ENCODE measurements at regions not wholly inside any gene's neighbourhood (a gene's known extent, or its start where the extent isn't known, plus 50 kb on each side); places are given as distances from the start of the nearest gene placed in this dataset.

DNA sequence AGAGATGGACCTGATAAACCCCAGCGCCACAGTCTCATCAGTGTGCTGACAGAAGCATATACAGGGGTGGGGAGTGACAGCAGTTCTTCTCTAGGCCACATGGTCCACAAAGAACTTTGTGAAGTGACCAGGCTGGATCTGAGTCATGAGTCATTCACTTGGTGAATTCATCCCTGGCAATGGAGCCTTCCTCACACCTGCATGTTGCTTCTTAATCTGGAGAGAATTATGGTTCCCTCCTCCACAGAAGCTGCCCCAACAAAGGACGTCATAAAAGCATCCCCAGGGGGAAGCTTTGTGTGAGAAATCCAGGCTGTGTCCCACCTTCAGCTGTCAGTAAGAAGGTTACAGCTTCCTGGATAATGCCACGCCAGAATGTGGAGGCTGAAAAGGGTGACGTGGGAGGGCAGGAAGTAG is 215.6 kb upstream of the MAF start:
- peaks cover 3% of the 10 kb centered on the region for H3K27me3 Mint-ChIP-seq (ENCODE audit: unreplicated experiment)
- no peak for TF ChIP-seq CTCF (IDR thresholded peaks at IDR 0.05)
- H3K9me3 Mint-ChIP-seq (ENCODE audit: unreplicated experiment): no peaks in the 10 kb centered on the region
- no peak overlapping the region for H3K4me3 Mint-ChIP-seq (ENCODE audit: unreplicated experiment)
- H3K36me3 Mint-ChIP-seq (ENCODE audit: unreplicated experiment): no peaks in the 10 kb centered on the region
- no peaks in the 10 kb centered on the region for H3K4me1 Mint-ChIP-seq (ENCODE audit: unreplicated experiment)
- DNase-seq (ENCODE audit: extremely low spot score, unreplicated experiment): no peak
- H3K27ac Mint-ChIP-seq (ENCODE audit: unreplicated experiment): no peak overlapping the region

DNA sequence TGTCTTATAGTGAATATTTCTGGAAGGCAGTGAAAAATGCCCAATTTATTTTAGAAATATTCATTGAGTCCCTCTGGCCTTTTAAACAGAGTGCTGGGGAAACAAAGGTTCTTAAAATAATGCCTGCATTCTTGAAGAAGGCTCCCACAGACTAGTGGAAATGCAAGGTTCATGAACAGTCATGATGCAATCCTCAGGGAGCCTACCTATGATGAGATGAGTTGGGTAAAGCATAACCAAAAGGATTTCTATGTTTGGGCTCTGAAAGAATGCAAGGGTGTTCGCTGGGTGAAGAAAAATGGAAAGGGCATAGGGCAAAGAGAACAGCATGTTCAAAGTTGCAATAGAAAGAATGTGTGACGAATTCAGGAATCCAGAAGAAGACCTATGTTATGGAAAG is 214.5 kb upstream of the MAF start:
- no peak for DNase-seq (ENCODE audit: extremely low spot score, unreplicated experiment)

GRCh38 chr16:79814124-79814523 is 213.6 kb upstream of the MAF start:
- Mint-ChIP-seq H3K36me3 (ENCODE audit: unreplicated experiment) (no peaks in the 10 kb centered on the region), H3K27me3 (ENCODE audit: unreplicated experiment) (peaks cover 3% of the 10 kb centered on the region), H3K4me1 (ENCODE audit: unreplicated experiment) (no peaks in the 10 kb centered on the region), H3K9me3 (ENCODE audit: unreplicated experiment) (no peaks in the 10 kb centered on the region), H3K27ac (ENCODE audit: unreplicated experiment) (no peak overlapping the region), H3K4me3 (ENCODE audit: unreplicated experiment) (no peak overlapping the region)
- no peak for DNase-seq (ENCODE audit: extremely low spot score, unreplicated experiment)
- no peak for TF ChIP-seq CTCF (IDR thresholded peaks at IDR 0.05)

More for the DNA sequence above, 214.5 kb upstream of the MAF start:
- Mint-ChIP-seq H3K4me3 (ENCODE audit: unreplicated experiment) (no peak overlapping the region), H3K9me3 (ENCODE audit: unreplicated experiment) (no peaks in the 10 kb centered on the region), H3K4me1 (ENCODE audit: unreplicated experiment) (no peaks in the 10 kb centered on the region), H3K27ac (ENCODE audit: unreplicated experiment) (no peak overlapping the region), H3K27me3 (ENCODE audit: unreplicated experiment) (peaks cover 3% of the 10 kb centered on the region), H3K36me3 (ENCODE audit: unreplicated experiment) (no peaks in the 10 kb centered on the region)
- TF ChIP-seq CTCF (IDR thresholded peaks at IDR 0.05): no peak

DNA sequence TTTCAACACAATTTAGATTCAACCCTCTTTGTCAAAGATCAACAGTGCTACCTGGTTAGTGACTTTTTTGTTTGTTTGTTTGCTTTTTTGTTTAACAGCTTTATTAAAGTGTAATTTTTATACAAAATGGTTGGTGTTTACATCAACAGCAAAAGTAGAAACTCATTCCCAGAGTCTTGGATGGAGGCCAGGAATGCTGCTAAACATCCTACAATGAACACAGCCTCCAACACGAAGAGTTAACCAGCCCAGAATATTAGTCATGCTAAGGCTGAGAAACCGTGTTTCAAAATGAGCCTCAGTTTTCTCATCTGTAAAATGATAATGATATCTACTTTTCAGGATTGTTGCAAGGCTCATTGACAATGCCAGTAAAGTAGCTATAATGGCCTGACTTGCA is 211.0 kb upstream of the MAF start:
- H3K9me3 Mint-ChIP-seq (ENCODE audit: unreplicated experiment): no peaks in the 10 kb centered on the region
- DNase-seq (ENCODE audit: extremely low spot score, unreplicated experiment): no peak
- no peak for TF ChIP-seq CTCF (IDR thresholded peaks at IDR 0.05)
- H3K4me1 Mint-ChIP-seq (ENCODE audit: unreplicated experiment): no peaks in the 10 kb centered on the region
- peaks cover 2% of the 10 kb centered on the region for H3K27me3 Mint-ChIP-seq (ENCODE audit: unreplicated experiment)
- no peaks in the 10 kb centered on the region for H3K36me3 Mint-ChIP-seq (ENCODE audit: unreplicated experiment)
- H3K27ac Mint-ChIP-seq (ENCODE audit: unreplicated experiment): no peak overlapping the region
- H3K4me3 Mint-ChIP-seq (ENCODE audit: unreplicated experiment): no peak overlapping the region

DNA sequence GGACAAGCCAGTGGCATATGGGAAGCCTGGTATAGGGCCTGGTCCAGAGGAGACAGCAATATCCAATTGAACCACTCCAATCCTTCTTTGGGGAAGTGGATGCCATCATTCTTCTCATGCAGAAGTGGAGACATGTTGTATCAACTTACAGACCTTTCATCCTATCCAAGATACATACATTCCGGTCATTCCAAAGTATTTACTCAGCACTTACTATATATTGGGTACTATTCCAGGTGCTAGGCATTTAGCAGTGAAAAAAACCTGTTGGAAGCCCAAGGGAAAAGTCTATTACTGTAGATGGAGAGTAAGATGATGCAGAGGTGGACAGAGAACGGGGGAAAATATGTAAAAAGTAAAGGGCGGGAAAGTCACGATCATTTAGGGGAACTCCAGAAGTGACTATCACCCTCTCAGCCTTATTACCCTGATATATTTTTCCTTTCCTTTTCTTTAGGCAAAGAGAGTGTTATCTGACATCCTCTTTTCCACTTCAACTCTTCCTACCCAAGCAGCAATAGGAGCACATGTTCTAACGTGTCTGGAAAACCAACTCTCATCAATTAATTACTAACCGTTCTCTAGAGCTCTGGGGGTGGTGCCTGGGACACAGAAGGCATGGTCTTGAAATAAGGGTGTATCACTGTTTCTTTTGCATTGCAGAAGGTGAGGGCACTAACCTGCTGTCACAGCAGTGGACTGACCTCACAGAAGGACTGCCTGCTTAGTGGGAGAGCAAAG is 210.1 kb upstream of the MAF start:
- peaks cover 3% of the 10 kb centered on the region for H3K4me1 Mint-ChIP-seq (ENCODE audit: unreplicated experiment)
- H3K27me3 Mint-ChIP-seq (ENCODE audit: unreplicated experiment): peaks cover 2% of the 10 kb centered on the region
- no peak overlapping the region for H3K4me3 Mint-ChIP-seq (ENCODE audit: unreplicated experiment)
- H3K9me3 Mint-ChIP-seq (ENCODE audit: unreplicated experiment): no peaks in the 10 kb centered on the region
- no peaks in the 10 kb centered on the region for H3K36me3 Mint-ChIP-seq (ENCODE audit: unreplicated experiment)
- H3K27ac Mint-ChIP-seq (ENCODE audit: unreplicated experiment): no peak overlapping the region
- TF ChIP-seq CTCF (IDR thresholded peaks at IDR 0.05): no peak
- DNase-seq (ENCODE audit: extremely low spot score, unreplicated experiment): no peak

Data from osteocyte (in vitro differentiated cells).